A549 (cell line): ENCODE measurements at regions not wholly inside any gene's neighbourhood (a gene's known extent, or its start where the extent isn't known, plus 50 kb on each side); places are given as distances from the start of the nearest gene placed in this dataset.

ENCODE experiments used
- ATAC-seq, 2 experiments: fragments of 200-7000 bp in 1 of 2; fragments of >200 bp in 1 of 2; cut with Nextera tagmentation in 1 of 2; cut with Tn5 transposase in 1 of 2; 3 replicates each; pipeline versions ENCODE4 v1.8.0 to v1.9.1; 2018 to 2020; ENCODE audit warnings: mild to moderate bottlenecking in 1 of 2, moderate library complexity in 1 of 2
- CTCF ChIA-PET: fragments of 300-600 bp; sonication (Branson Sonifier 250); formaldehyde crosslinking; extraction: SDS; loops from one replicate; lab custom pipeline; 2021; ENCODE audit warnings: antibody characterized with exemption, inconsistent platforms; lab: Yijun Ruan, JAX
- POLR2A ChIA-PET: fragments of 350-600 bp; formaldehyde crosslinking; extraction: SDS; loops from one replicate; lab custom pipeline; 2021; ENCODE audit warnings: antibody characterized with exemption, inconsistent platforms; lab: Yijun Ruan, JAX
- DNase-seq, 2 experiments: peaks; one replicate each; pipeline versions ENCODE4 v3.0.0 to v3.0.0-alpha.2; 2011 to 2016; ENCODE audit warnings: low read depth in 1 of 2, low spot score in 1 of 2
- FAIRE-seq: peaks from 2 replicates; lab custom pipeline; 2011; peaks lifted over from hg19 to GRCh38; lab: Jason Lieb, UNC
- H3K27ac ChIP-seq, 2 experiments: fragments of >200 bp; sonication (Bioruptor Twin); formaldehyde crosslinking; 3 replicates each; pipeline ENCODE4 v1.5.1; 2016 to 2017
- H3K4me1 ChIP-seq: fragments of >200 bp; sonication (Bioruptor Twin); formaldehyde crosslinking; 3 replicates; pipeline ENCODE4 v1.6.1; 2016
- H3K4me2 ChIP-seq: fragments of >200 bp; sonication (Bioruptor Twin); formaldehyde crosslinking; 3 replicates; pipeline ENCODE4 v1.6.1; 2016
- H3K4me3 ChIP-seq: fragments of >200 bp; sonication (Bioruptor Twin); formaldehyde crosslinking; 3 replicates; pipeline ENCODE4 v1.5.1; 2016
- H3K9me3 ChIP-seq: fragments of >200 bp; sonication (Bioruptor Twin); formaldehyde crosslinking; 3 replicates; pipeline ENCODE4 v1.6.1; 2016
- CEBPB ChIP-seq, 2 experiments: fragments of >200 bp in 1 of 2; sonication (Bioruptor Twin) in 1 of 2; formaldehyde crosslinking in 1 of 2; IDR thresholded peaks; 2 replicates each; pipeline ENCODE4 v1.6.1; 2012 to 2016
- CHD4 ChIP-seq: fragments of 200-600 bp; sonication (generic); IDR thresholded peaks from 2 replicates; pipeline ENCODE4 v1.6.1; 2016; ENCODE audit warnings: antibody characterized with exemption, mild to moderate bottlenecking, borderline replicate concordance
- EHF ChIP-seq: fragments of 250-450 bp; sonication (Bioruptor Pico); IDR thresholded peaks from 2 replicates; pipeline ENCODE4 v1.5.0; 2020; ENCODE audit warnings: mild to moderate bottlenecking
- FOSB ChIP-seq: fragments of 250-450 bp; sonication (Bioruptor Pico); IDR thresholded peaks from 2 replicates; pipeline ENCODE4 v1.5.0; 2020; ENCODE audit warnings: mild to moderate bottlenecking, moderate library complexity
- HOXA7 ChIP-seq: fragments of 250-450 bp; sonication (Bioruptor Pico); IDR thresholded peaks from 2 replicates; pipeline ENCODE4 v1.5.0; 2020; ENCODE audit warnings: mild to moderate bottlenecking, moderate library complexity
- HOXB5 ChIP-seq: fragments of 250-450 bp; sonication (Bioruptor Pico); IDR thresholded peaks from 2 replicates; pipeline ENCODE4 v1.5.0; 2020; ENCODE audit warnings: mild to moderate bottlenecking, moderate library complexity
- JUNB ChIP-seq: fragments of >200 bp; sonication (Bioruptor Twin); formaldehyde crosslinking; IDR thresholded peaks from 2 replicates; pipeline ENCODE4 v1.6.1; 2016
- KDM5A ChIP-seq: fragments of 200-600 bp; sonication (generic); IDR thresholded peaks from 2 replicates; pipeline ENCODE4 v1.6.1; 2016; ENCODE audit warnings: antibody characterized with exemption, mild to moderate bottlenecking
- NPAS2 ChIP-seq: fragments of 250-450 bp; sonication (Bioruptor Pico); IDR thresholded peaks from 2 replicates; pipeline ENCODE4 v1.8.0; 2022; ENCODE audit warnings: mild to moderate bottlenecking, moderate library complexity, borderline replicate concordance
- PHF8 ChIP-seq: fragments of 200-600 bp; sonication (generic); IDR thresholded peaks from 2 replicates; pipeline ENCODE4 v1.6.1; 2016; ENCODE audit warnings: low read depth, mild to moderate bottlenecking, antibody characterized with exemption, moderate library complexity, borderline replicate concordance
- POLR2A ChIP-seq: IDR thresholded peaks from 2 replicates; pipeline ENCODE4 v1.6.1; 2012; ENCODE audit warnings: mild to moderate bottlenecking, low read length
- RARB ChIP-seq: fragments of 250-450 bp; sonication (Bioruptor Pico); IDR thresholded peaks from 2 replicates; pipeline ENCODE4 v1.8.0; 2021; ENCODE audit warnings: mild to moderate bottlenecking, moderate library complexity
- RFX5 ChIP-seq: fragments of 450-650 bp; IDR thresholded peaks from 2 replicates; pipeline ENCODE4 v1.7.1; 2014; ENCODE audit warnings: antibody characterized with exemption, mild to moderate bottlenecking, moderate library complexity
- RNF2 ChIP-seq: fragments of 200-600 bp; sonication (generic); IDR thresholded peaks from 2 replicates; pipeline ENCODE4 v1.6.1; 2016; ENCODE audit warnings: low read depth, mild to moderate bottlenecking, antibody characterized with exemption, moderate library complexity, borderline replicate concordance
- SMC3 ChIP-seq: fragments of >200 bp; sonication (Bioruptor Twin); formaldehyde crosslinking; IDR thresholded peaks from 3 replicates; pipeline ENCODE4 v1.6.1; 2018; ENCODE audit warnings: inconsistent platforms
- ZC3H11A ChIP-seq: fragments of 450-650 bp; IDR thresholded peaks from 2 replicates; pipeline ENCODE4 v1.6.1; 2014; ENCODE audit warnings: antibody characterized with exemption, mild to moderate bottlenecking
- ZSCAN20 ChIP-seq: fragments of 250-450 bp; sonication (Bioruptor Pico); IDR thresholded peaks from 2 replicates; pipeline ENCODE4 v1.8.0; 2022; ENCODE audit warnings: mild to moderate bottlenecking, moderate library complexity
- WGBS: methylation state at CpG from one replicate; pipeline ENCODE4 v1.1.6; 2017; ENCODE audit errors: missing lambda C conversion rate; 5-methylcytosine and 5-hydroxymethylcytosine counted together
- TF ChIP-seq, protein P1 (sequence below): fragments of 250-450 bp; sonication (Bioruptor Pico); IDR thresholded peaks from 2 replicates; pipeline ENCODE4 v1.5.0; 2021; ENCODE audit warnings: mild to moderate bottlenecking, moderate library complexity, borderline replicate concordance
- TF ChIP-seq, protein P2 (sequence below): fragments of 200-600 bp; sonication (generic); IDR thresholded peaks from 2 replicates; pipeline ENCODE4 v1.6.1; 2016; ENCODE audit warnings: antibody characterized with exemption, mild to moderate bottlenecking, moderate library complexity
- TF ChIP-seq, protein P3 (sequence below): fragments of >200 bp; sonication (Bioruptor Twin); formaldehyde crosslinking; IDR thresholded peaks from 3 replicates; pipeline ENCODE4 v1.5.1; 2016
- TF ChIP-seq, protein P4 (sequence below): IDR thresholded peaks from 2 replicates; pipeline ENCODE4 v1.6.1; 2012; ENCODE audit warnings: low read depth, borderline replicate concordance
- TF ChIP-seq, protein P5 (sequence below): fragments of >200 bp; sonication (Bioruptor Twin); formaldehyde crosslinking; IDR thresholded peaks from 3 replicates; pipeline ENCODE4 v1.6.1; 2016

DNA sequence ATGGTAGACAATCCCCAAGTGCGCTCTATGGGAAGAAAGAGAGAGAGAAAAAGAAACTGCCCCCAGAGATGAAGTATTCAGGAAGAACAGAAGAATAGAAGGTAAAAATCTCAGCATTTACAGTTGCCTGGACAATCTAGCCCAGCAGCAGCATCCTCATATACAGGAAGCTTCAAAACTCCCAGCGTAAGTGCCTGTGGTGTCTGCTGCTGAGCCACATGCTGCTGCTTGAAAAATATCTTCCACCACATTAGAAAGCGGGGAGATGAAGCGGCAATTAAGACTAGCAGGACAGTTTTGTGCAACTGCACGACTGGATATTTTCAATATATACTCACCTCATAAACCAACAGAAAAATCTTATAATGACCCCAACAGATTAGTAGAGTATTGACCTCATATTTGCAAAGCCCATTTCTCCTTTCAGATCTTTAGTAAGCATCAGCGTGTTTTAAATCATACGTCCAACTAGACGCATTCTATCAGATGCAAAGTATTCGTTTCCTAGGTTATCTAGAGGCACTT lies 972.0 kb upstream of the TENM3 start:
- no peak overlapping the region for H3K4me2 ChIP-seq
- ChIA-PET POLR2A (no interaction called here), CTCF (no interaction called here)
- no peak overlapping the region for H3K4me3 ChIP-seq
- 19% methylated on average over 9 of the region's 9 CpGs for WGBS
- FAIRE-seq (no peak), DNase-seq (no peak), ATAC-seq (no peak)
- H3K4me1 ChIP-seq, result no peaks in the 10 kb centered on the region
- no peak overlapping the region for H3K27ac ChIP-seq
- TF ChIP-seq SMC3 (no peak), POLR2A (no peak)
- no peaks in the 10 kb centered on the region for H3K9me3 ChIP-seq

DNA sequence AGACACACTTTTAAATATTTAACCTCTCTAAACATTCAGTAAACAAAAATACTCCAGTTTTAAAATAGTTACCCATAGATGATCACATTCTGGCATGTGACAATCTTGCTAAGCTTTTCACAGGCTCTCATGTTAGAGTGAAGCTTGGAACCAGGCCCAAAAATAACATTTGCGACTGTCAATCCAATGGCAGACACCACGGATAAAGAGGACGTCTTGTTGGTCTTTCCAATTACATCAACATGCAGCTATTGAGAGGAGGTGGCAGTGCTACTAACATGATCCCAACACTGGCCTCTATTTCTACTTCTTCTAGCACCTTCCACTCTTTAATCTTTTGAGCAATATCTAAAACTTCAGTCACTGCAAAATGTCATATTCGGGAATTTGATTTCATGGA lies 970.8 kb upstream of the TENM3 start:
- ChIA-PET POLR2A (no interaction called here), CTCF (no interaction called here)
- H3K4me3 ChIP-seq, result no peak overlapping the region
- no peak overlapping the region for H3K27ac ChIP-seq
- no peaks in the 10 kb centered on the region for H3K4me1 ChIP-seq
- H3K4me2 ChIP-seq, result no peak overlapping the region
- 1% methylated on average over 4 of the region's 4 CpGs for WGBS
- no peaks in the 10 kb centered on the region for H3K9me3 ChIP-seq
- FAIRE-seq (no peak), ATAC-seq (no peak), DNase-seq (no peak)
- TF ChIP-seq ZSCAN20 (CRISPR knock-in tag) (no peak), EHF (CRISPR knock-in tag) (no peak), RNF2 (no peak), ZC3H11A (no peak), NPAS2 (CRISPR knock-in tag) (no peak), HOXA7 (CRISPR knock-in tag) (no peak), PHF8 (no peak), HOXB5 (CRISPR knock-in tag) (no peak), CHD4 (no peak), FOSB (CRISPR knock-in tag) (no peak), KDM5A (no peak), CEBPB (IDR thresholded peaks at IDR 0.05) (no peak), JUNB (no peak), RFX5 (no peak), RARB (CRISPR knock-in tag) (no peak)
- TF ChIP-seq, protein P1, sequence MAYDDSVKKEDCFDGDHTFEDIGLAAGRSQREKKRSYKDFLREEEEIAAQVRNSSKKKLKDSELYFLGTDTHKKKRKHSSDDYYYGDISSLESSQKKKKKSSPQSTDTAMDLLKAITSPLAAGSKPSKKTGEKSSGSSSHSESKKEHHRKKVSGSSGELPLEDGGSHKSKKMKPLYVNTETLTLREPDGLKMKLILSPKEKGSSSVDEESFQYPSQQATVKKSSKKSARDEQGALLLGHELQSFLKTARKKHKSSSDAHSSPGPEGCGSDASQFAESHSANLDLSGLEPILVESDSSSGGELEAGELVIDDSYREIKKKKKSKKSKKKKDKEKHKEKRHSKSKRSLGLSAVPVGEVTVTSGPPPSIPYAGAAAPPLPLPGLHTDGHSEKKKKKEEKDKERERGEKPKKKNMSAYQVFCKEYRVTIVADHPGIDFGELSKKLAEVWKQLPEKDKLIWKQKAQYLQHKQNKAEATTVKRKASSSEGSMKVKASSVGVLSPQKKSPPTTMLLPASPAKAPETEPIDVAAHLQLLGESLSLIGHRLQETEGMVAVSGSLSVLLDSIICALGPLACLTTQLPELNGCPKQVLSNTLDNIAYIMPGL, result no peak
- TF ChIP-seq, protein P2, sequence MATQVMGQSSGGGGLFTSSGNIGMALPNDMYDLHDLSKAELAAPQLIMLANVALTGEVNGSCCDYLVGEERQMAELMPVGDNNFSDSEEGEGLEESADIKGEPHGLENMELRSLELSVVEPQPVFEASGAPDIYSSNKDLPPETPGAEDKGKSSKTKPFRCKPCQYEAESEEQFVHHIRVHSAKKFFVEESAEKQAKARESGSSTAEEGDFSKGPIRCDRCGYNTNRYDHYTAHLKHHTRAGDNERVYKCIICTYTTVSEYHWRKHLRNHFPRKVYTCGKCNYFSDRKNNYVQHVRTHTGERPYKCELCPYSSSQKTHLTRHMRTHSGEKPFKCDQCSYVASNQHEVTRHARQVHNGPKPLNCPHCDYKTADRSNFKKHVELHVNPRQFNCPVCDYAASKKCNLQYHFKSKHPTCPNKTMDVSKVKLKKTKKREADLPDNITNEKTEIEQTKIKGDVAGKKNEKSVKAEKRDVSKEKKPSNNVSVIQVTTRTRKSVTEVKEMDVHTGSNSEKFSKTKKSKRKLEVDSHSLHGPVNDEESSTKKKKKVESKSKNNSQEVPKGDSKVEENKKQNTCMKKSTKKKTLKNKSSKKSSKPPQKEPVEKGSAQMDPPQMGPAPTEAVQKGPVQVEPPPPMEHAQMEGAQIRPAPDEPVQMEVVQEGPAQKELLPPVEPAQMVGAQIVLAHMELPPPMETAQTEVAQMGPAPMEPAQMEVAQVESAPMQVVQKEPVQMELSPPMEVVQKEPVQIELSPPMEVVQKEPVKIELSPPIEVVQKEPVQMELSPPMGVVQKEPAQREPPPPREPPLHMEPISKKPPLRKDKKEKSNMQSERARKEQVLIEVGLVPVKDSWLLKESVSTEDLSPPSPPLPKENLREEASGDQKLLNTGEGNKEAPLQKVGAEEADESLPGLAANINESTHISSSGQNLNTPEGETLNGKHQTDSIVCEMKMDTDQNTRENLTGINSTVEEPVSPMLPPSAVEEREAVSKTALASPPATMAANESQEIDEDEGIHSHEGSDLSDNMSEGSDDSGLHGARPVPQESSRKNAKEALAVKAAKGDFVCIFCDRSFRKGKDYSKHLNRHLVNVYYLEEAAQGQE, result no peak
- TF ChIP-seq, protein P3, sequence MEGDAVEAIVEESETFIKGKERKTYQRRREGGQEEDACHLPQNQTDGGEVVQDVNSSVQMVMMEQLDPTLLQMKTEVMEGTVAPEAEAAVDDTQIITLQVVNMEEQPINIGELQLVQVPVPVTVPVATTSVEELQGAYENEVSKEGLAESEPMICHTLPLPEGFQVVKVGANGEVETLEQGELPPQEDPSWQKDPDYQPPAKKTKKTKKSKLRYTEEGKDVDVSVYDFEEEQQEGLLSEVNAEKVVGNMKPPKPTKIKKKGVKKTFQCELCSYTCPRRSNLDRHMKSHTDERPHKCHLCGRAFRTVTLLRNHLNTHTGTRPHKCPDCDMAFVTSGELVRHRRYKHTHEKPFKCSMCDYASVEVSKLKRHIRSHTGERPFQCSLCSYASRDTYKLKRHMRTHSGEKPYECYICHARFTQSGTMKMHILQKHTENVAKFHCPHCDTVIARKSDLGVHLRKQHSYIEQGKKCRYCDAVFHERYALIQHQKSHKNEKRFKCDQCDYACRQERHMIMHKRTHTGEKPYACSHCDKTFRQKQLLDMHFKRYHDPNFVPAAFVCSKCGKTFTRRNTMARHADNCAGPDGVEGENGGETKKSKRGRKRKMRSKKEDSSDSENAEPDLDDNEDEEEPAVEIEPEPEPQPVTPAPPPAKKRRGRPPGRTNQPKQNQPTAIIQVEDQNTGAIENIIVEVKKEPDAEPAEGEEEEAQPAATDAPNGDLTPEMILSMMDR, result no peak
- TF ChIP-seq, protein P4, sequence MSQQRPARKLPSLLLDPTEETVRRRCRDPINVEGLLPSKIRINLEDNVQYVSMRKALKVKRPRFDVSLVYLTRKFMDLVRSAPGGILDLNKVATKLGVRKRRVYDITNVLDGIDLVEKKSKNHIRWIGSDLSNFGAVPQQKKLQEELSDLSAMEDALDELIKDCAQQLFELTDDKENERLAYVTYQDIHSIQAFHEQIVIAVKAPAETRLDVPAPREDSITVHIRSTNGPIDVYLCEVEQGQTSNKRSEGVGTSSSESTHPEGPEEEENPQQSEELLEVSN, result no peak
- TF ChIP-seq, protein P5, sequence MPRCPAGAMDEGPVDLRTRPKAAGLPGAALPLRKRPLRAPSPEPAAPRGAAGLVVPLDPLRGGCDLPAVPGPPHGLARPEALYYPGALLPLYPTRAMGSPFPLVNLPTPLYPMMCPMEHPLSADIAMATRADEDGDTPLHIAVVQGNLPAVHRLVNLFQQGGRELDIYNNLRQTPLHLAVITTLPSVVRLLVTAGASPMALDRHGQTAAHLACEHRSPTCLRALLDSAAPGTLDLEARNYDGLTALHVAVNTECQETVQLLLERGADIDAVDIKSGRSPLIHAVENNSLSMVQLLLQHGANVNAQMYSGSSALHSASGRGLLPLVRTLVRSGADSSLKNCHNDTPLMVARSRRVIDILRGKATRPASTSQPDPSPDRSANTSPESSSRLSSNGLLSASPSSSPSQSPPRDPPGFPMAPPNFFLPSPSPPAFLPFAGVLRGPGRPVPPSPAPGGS, result no peak
